HG02678 (cell line): ENCODE measurements at regions not wholly inside any gene's neighbourhood (a gene's known extent, or its start where the extent isn't known, plus 50 kb on each side); places are given as distances from the start of the nearest gene placed in this dataset.

ENCODE experiments used
- ATAC-seq: cut with Tn5 transposase; IDR thresholded peaks from one replicate; pipeline ENCODE4 v1.9.1; 2021; ENCODE audit warnings: mild to moderate bottlenecking, moderate library complexity; ENCODE audit not compliant: unreplicated experiment

GRCh38 chr6:87909849-87910248 is 137.8 kb upstream of the SPACA1 start:
- ATAC-seq = no peak

GRCh38 chr6:87908978-87909811 is 138.4 kb upstream of the SPACA1 start:
- no peak for ATAC-seq

GRCh38 chr6:87907521-87907920 is 140.1 kb upstream of the SPACA1 start:
- peak; percentile 34 for ATAC-seq

- ATAC-seq = peak; percentile 84
Measured at GRCh38 chr6:87905101-87905641, 142.5 kb upstream of the SPACA1 start.

- ATAC-seq = no peak
Measured at GRCh38 chr6:87904011-87904410, 143.6 kb upstream of the SPACA1 start.

GRCh38 chr6:87903323-87903722 is 144.3 kb upstream of the SPACA1 start:
- ATAC-seq = no peak

GRCh38 chr6:87902383-87902782 is 145.3 kb upstream of the SPACA1 start:
- no peak for ATAC-seq

GRCh38 chr6:87901613-87902012 is 146.0 kb upstream of the SPACA1 start:
- ATAC-seq = no peak

GRCh38 chr6:87900160-87900698 is 147.4 kb upstream of the SPACA1 start:
- ATAC-seq = no peak

GRCh38 chr6:87899499-87900147 is 148.0 kb upstream of the SPACA1 start:
- ATAC-seq = no peak

GRCh38 chr6:87897663-87898062 is 150.0 kb upstream of the SPACA1 start:
- ATAC-seq = no peak

- no peak for ATAC-seq
Measured at GRCh38 chr6:87897013-87897412, 150.6 kb upstream of the SPACA1 start.

- ATAC-seq = no peak
Measured at GRCh38 chr6:87887266-87887665, 160.4 kb upstream of the SPACA1 start.

- ATAC-seq = no peak
Measured at GRCh38 chr6:87884203-87884602, 163.4 kb upstream of the SPACA1 start.

- no peak for ATAC-seq
Measured at GRCh38 chr6:87881342-87881895, 166.2 kb upstream of the SPACA1 start.

GRCh38 chr6:87879132-87879861 is 168.3 kb upstream of the SPACA1 start:
- ATAC-seq = peak; percentile 95

GRCh38 chr6:87875781-87876180 is 171.9 kb upstream of the SPACA1 start:
- no peak for ATAC-seq

GRCh38 chr6:87873556-87873955 is 171.5 kb upstream of the AKIRIN2 start:
- no peak for ATAC-seq

GRCh38 chr6:87870556-87870955 is 168.5 kb upstream of the AKIRIN2 start:
- no peak for ATAC-seq

- no peak for ATAC-seq
Measured at GRCh38 chr6:87869064-87869905, 167.3 kb upstream of the AKIRIN2 start.
